ENCODE measurements at regions not wholly inside any gene's neighbourhood (a gene's known extent, or its start where the extent isn't known, plus 50 kb on each side); places are given as distances from the start of the nearest gene placed in this dataset.

GRCh38 chr12:24047326-24047725 lies 97.9 kb upstream of the SOX5 start:
- ChIA-PET CTCF (ENCODE audit: low intra/inter-chr PET ratio) (no interaction called here), POLR2A (no interaction called here)
- no peaks in the 10 kb centered on the region for H3K4me1 ChIP-seq (replicated peaks in 1 of 2; ENCODE audit: control insufficient read depth in 2 of 2, insufficient read depth in 2 of 2, low read length in 2 of 2)

GRCh38 chr12:24045816-24046257 lies 96.4 kb upstream of the SOX5 start:
- H3K4me3 ChIP-seq = no peak overlapping the region
- POLR2A ChIA-PET = no interaction called here
- CTCF ChIA-PET (ENCODE audit: low intra/inter-chr PET ratio) = no interaction called here
- no peak overlapping the region for H3K4me2 ChIP-seq (ENCODE audit: insufficient read depth, low read length)
- FAIRE-seq = no peak
- no peaks in the 10 kb centered on the region for H3K36me3 ChIP-seq (ENCODE audit: control insufficient read depth, insufficient read depth, low read length)
- H3K9me1 ChIP-seq (ENCODE audit: control insufficient read depth, insufficient read depth, low read length) = no peaks in the 10 kb centered on the region
- no peaks in the 10 kb centered on the region for H3K27me3 ChIP-seq (ENCODE audit: control insufficient read depth in 2 of 2, insufficient read depth in 2 of 2, low read length in 2 of 2)
- no peak overlapping the region for H3K27ac ChIP-seq (ENCODE audit: extremely low read depth, low read depth, low read length)
- no peak overlapping the region for H3K9ac ChIP-seq (ENCODE audit: insufficient read depth in 1 of 2, low read depth in 2 of 2, low read length in 2 of 2)
- no peaks in the 10 kb centered on the region for H3K9me3 ChIP-seq (replicated peaks; ENCODE audit: control insufficient read depth, insufficient read depth, low read depth, low read length)
- DNase-seq (ENCODE audit: extremely low read depth in 1 of 4, low spot score in 3 of 4) = peak in 1 of 4 experiments; percentile 6
- H3K4me1 ChIP-seq (replicated peaks in 1 of 2; ENCODE audit: control insufficient read depth in 2 of 2, insufficient read depth in 2 of 2, low read length in 2 of 2) = no peaks in the 10 kb centered on the region
- peak; percentile 28 for ATAC-seq
- intact Hi-C loops (cut with micrococcal nuclease) = no loop called here
- no peaks in the 10 kb centered on the region for H4K20me1 ChIP-seq (replicated peaks; ENCODE audit: control insufficient read depth, insufficient read depth, low read length)
- H3K79me2 ChIP-seq (ENCODE audit: control insufficient read depth, insufficient read depth, low read length) = no peaks in the 10 kb centered on the region
- 30% methylated on average over 5 of the region's 5 CpGs for WGBS (ENCODE audit: insufficient coverage, low coverage, missing lambda C conversion rate)
- BruUV-seq (replicated peaks) = no TSS peak
- H2AFZ ChIP-seq (ENCODE audit: low read depth, low read length) = peak overlapping the region; percentile 30
- in situ Hi-C loops (cut with MboI) = no loop called here
- TF ChIP-seq ZFP91 (CRISPR knock-in tag; IDR thresholded peaks at IDR 0.05) = no peak
- TF ChIP-seq ETV1 (tag; conservative IDR thresholded peaks at IDR 0.05; ENCODE audit: low read depth) = no peak
- TF ChIP-seq FIP1L1 (IDR thresholded peaks at IDR 0.05; ENCODE audit: low read depth, low read length, poor library complexity, severe bottlenecking) = no peak
- no peak for TF ChIP-seq RBM17 (IDR thresholded peaks at IDR 0.05; ENCODE audit: borderline replicate concordance, low read depth, low read length)
- TF ChIP-seq ZEB2 (IDR thresholded peaks at IDR 0.05) = no peak
- 0 out of 2 replicates have a peak, but pooled peaks have one; percentile 25 for TF ChIP-seq ESRRA (IDR thresholded peaks at IDR 0.05; ENCODE audit: borderline replicate concordance, low read depth)
- no peak for TF ChIP-seq MLX (CRISPR knock-in tag; conservative IDR thresholded peaks at IDR 0.05)
- no peak for TF ChIP-seq PHF21A (IDR thresholded peaks at IDR 0.05; ENCODE audit: borderline replicate concordance, low read depth)

More at GRCh38 chr12:24047326-24047725, 97.9 kb upstream of the SOX5 start:
- no peaks in the 10 kb centered on the region for H3K9me3 ChIP-seq (replicated peaks; ENCODE audit: control insufficient read depth, insufficient read depth, low read depth, low read length)
- no TSS peak for BruUV-seq (replicated peaks)
- WGBS (ENCODE audit: insufficient coverage, low coverage, missing lambda C conversion rate) = 48% methylated on average over 4 of the region's 4 CpGs
- no peaks in the 10 kb centered on the region for H3K27me3 ChIP-seq (ENCODE audit: control insufficient read depth in 2 of 2, insufficient read depth in 2 of 2, low read length in 2 of 2)
- H3K36me3 ChIP-seq (ENCODE audit: control insufficient read depth, insufficient read depth, low read length) = no peaks in the 10 kb centered on the region
- no peak overlapping the region for H3K9ac ChIP-seq (ENCODE audit: insufficient read depth in 1 of 2, low read depth in 2 of 2, low read length in 2 of 2)
- TF ChIP-seq ELK3 (CRISPR knock-in tag; IDR thresholded peaks at IDR 0.05) (no peak), ZNF41 (CRISPR knock-in tag; conservative IDR thresholded peaks at IDR 0.05) (no peak), MXI1 (IDR thresholded peaks at IDR 0.05; ENCODE audit: low read depth, low read length) (no peak), ZEB2 (IDR thresholded peaks at IDR 0.05) (no peak), KLF13 (tag; IDR thresholded peaks at IDR 0.05; ENCODE audit: borderline replicate concordance, low read depth) (no peak), TARDBP (IDR thresholded peaks at IDR 0.05) (no peak), HNRNPK (IDR thresholded peaks at IDR 0.05; ENCODE audit: low read depth, low read length, poor library complexity, severe bottlenecking) (no peak), SAFB2 (IDR thresholded peaks at IDR 0.05; ENCODE audit: borderline replicate concordance, low read depth, low read length, severe bottlenecking) (no peak), KDM4B (IDR thresholded peaks at IDR 0.05; ENCODE audit: borderline replicate concordance in 2 of 2, low read depth in 1 of 2) (no peak)
- H3K27ac ChIP-seq (ENCODE audit: extremely low read depth, low read depth, low read length) = no peak overlapping the region
- in situ Hi-C loops (cut with MboI) = no loop called here
- no peak overlapping the region for H2AFZ ChIP-seq (ENCODE audit: low read depth, low read length)
- no peak for ATAC-seq
- no peak for FAIRE-seq
- H3K4me3 ChIP-seq = no peak overlapping the region
- H3K9me1 ChIP-seq (ENCODE audit: control insufficient read depth, insufficient read depth, low read length) = no peaks in the 10 kb centered on the region
- no peak for DNase-seq (ENCODE audit: extremely low read depth in 1 of 4, low spot score in 3 of 4)
- intact Hi-C loops (cut with micrococcal nuclease) = no loop called here
- H3K79me2 ChIP-seq (ENCODE audit: control insufficient read depth, insufficient read depth, low read length) = no peaks in the 10 kb centered on the region
- H3K4me2 ChIP-seq (ENCODE audit: insufficient read depth, low read length) = no peak overlapping the region
- no peaks in the 10 kb centered on the region for H4K20me1 ChIP-seq (replicated peaks; ENCODE audit: control insufficient read depth, insufficient read depth, low read length)
